HepG2 (cell line): ENCODE measurements at regions not wholly inside any gene's neighbourhood (a gene's known extent, or its start where the extent isn't known, plus 50 kb on each side); places are given as distances from the start of the nearest gene placed in this dataset.

Source experiments
- ATAC-seq: fragments of 200-7000 bp; cut with Tn5 transposase; 3 replicates; pipeline ENCODE4 v1.9.1; 2020; ENCODE audit warnings: mild to moderate bottlenecking, moderate library complexity
- BruUV-seq: library from RNA; stranded (reverse); fragments of 400-500 nt; replicated peaks from 2 replicates; lab custom pipeline; 2021; lab: Mats Ljungman, UMichigan
- CTCF ChIA-PET: fragments of 300-600 bp; formaldehyde crosslinking; extraction: SDS; loops from one replicate; lab custom pipeline; 2021; ENCODE audit warnings: low total read pairs, inconsistent platforms, low intra/inter-chr PET ratio; lab: Yijun Ruan, JAX
- POLR2A ChIA-PET: fragments of 350-600 bp; sonication (Branson Sonifier 250); formaldehyde crosslinking; loops from one replicate; lab custom pipeline; 2020; ENCODE audit warnings: antibody characterized with exemption, inconsistent platforms; lab: Yijun Ruan, JAX
- DNase-seq: peaks from one replicate; pipeline ENCODE4 v3.0.0-alpha.2; 2015; ENCODE audit warnings: low spot score
- FAIRE-seq: peaks from 3 replicates; lab custom pipeline; 2011; peaks lifted over from hg19 to GRCh38; lab: Jason Lieb, UNC
- H2AFZ ChIP-seq: one replicate; pipeline ENCODE4 v1.6.1; 2011; ENCODE audit warnings: low read length, inconsistent platforms
- H3K27ac ChIP-seq: fragments of 300-600 bp; 3 replicates; pipeline ENCODE4 v1.8.0; 2011; ENCODE audit warnings: mixed run types, mild to moderate bottlenecking, mixed read lengths, low read length, inconsistent platforms; ENCODE audit not compliant: insufficient read depth; ENCODE audit errors: extremely low read length
- H3K27me3 ChIP-seq, 2 experiments: fragments of 200-600 bp in 1 of 2; 2 replicates in 1 of 2; 3 replicates in 1 of 2; pipeline versions ENCODE4 v1.6.0 to v1.8.0; 2011; ENCODE audit warnings: low read length in 2 of 2, mild to moderate bottlenecking in 2 of 2, moderate library complexity in 2 of 2, inconsistent platforms in 1 of 2; ENCODE audit not compliant: insufficient read depth in 2 of 2, control insufficient read depth in 1 of 2
- H3K36me3 ChIP-seq, 2 experiments: fragments of 200-600 bp in 1 of 2; replicated peaks in 1 of 2; 2 replicates in 1 of 2; 3 replicates in 1 of 2; pipeline versions ENCODE4 v1.5.1 to v1.8.0; 2011; ENCODE audit warnings: low read length in 2 of 2, inconsistent platforms in 1 of 2; ENCODE audit not compliant: insufficient read depth in 2 of 2, control insufficient read depth in 1 of 2
- H3K4me1 ChIP-seq: 2 replicates; pipeline ENCODE4 v1.5.1; 2012; ENCODE audit warnings: low read length, inconsistent platforms; ENCODE audit not compliant: insufficient read depth
- H3K4me2 ChIP-seq: 2 replicates; pipeline ENCODE4 v1.6.0; 2011; ENCODE audit warnings: low read depth, low read length, inconsistent platforms
- H3K4me3 ChIP-seq, 3 experiments: fragments of 200-600 bp in 1 of 3; sonication (generic), shearing (Covaris generic) in 1 of 3; replicated peaks in 1 of 3; 2 replicates each; pipeline ENCODE4 v1.5.1; 2011 to 2016; ENCODE audit warnings: low read length in 3 of 3, inconsistent platforms in 2 of 3, low read depth in 2 of 3, mild to moderate bottlenecking in 2 of 3, control low read depth in 1 of 3, mixed read lengths in 1 of 3; ENCODE audit not compliant: insufficient read depth in 1 of 3
- H3K79me2 ChIP-seq: one replicate; pipeline ENCODE4 v1.6.1; 2011; ENCODE audit warnings: low read length, inconsistent platforms; ENCODE audit not compliant: insufficient read depth
- H3K9ac ChIP-seq: 2 replicates; pipeline ENCODE4 v1.6.0; 2011; ENCODE audit warnings: mild to moderate bottlenecking, low read depth, low read length, inconsistent platforms; ENCODE audit not compliant: insufficient read depth
- H3K9me3 ChIP-seq: 2 replicates; pipeline ENCODE4 v1.5.1; 2012; ENCODE audit warnings: mild to moderate bottlenecking, low read length
- H4K20me1 ChIP-seq: 2 replicates; pipeline ENCODE4 v1.6.0; 2011; ENCODE audit warnings: inconsistent platforms, mild to moderate bottlenecking, low read length, moderate library complexity; ENCODE audit not compliant: insufficient read depth
- DRAP1 ChIP-seq: IDR thresholded peaks from 2 replicates; pipeline ENCODE4 v1.6.1; 2016; ENCODE audit warnings: missing genetic modification reagents, missing compliant biosample characterization
- KAT7 ChIP-seq: IDR thresholded peaks from 2 replicates; pipeline ENCODE4 v1.6.1; 2018; ENCODE audit warnings: borderline replicate concordance, missing compliant biosample characterization
- KDM5A ChIP-seq: fragments of 200-600 bp; sonication (generic); IDR thresholded peaks from 2 replicates; pipeline ENCODE4 v1.7.0; 2018; ENCODE audit warnings: antibody characterized with exemption, mild to moderate bottlenecking, low read length, borderline replicate concordance
- MXD1 ChIP-seq: sonication (generic); formaldehyde crosslinking; IDR thresholded peaks from 2 replicates; pipeline ENCODE4 v1.4.0; 2020; ENCODE audit warnings: mild to moderate bottlenecking, missing genetic modification reagents
- MYNN ChIP-seq: sonication (generic); formaldehyde crosslinking; IDR thresholded peaks from 2 replicates; pipeline ENCODE4 v1.4.0; 2020; ENCODE audit warnings: mild to moderate bottlenecking, low read depth, missing genetic modification reagents
- PHF21A ChIP-seq: sonication (generic); formaldehyde crosslinking; IDR thresholded peaks from 2 replicates; pipeline ENCODE4 v1.5.0; 2020; ENCODE audit warnings: mild to moderate bottlenecking, missing genetic modification reagents
- RBFOX2 ChIP-seq: fragments of 200-400 bp; formaldehyde crosslinking; IDR thresholded peaks from 2 replicates; pipeline ENCODE4 v1.6.1; 2017; ENCODE audit warnings: low read depth, mild to moderate bottlenecking, low read length
- RNF2 ChIP-seq: fragments of 450-650 bp; conservative IDR thresholded peaks from 2 replicates; pipeline ENCODE4 v1.6.1; 2016; ENCODE audit warnings: low read depth
- STAG1 ChIP-seq: sonication (generic); formaldehyde crosslinking; IDR thresholded peaks from 2 replicates; pipeline ENCODE4 v1.4.0; 2020; ENCODE audit warnings: missing genetic modification reagents
- TAF15 ChIP-seq: fragments of 200-400 bp; formaldehyde crosslinking; IDR thresholded peaks from one replicate; pipeline ENCODE4 v1.6.1; 2018; ENCODE audit warnings: mild to moderate bottlenecking, low read depth, low read length; ENCODE audit not compliant: poor library complexity, severe bottlenecking
- THYN1 ChIP-seq: sonication (generic); formaldehyde crosslinking; IDR thresholded peaks from 2 replicates; pipeline ENCODE4 v1.8.1; 2023; ENCODE audit warnings: low read depth, mild to moderate bottlenecking, moderate library complexity, missing genetic modification reagents, borderline replicate concordance
- ZNF468 ChIP-seq: sonication (generic); formaldehyde crosslinking; IDR thresholded peaks from 2 replicates; pipeline ENCODE4 v1.8.0; 2022; ENCODE audit warnings: mild to moderate bottlenecking, moderate library complexity, missing genetic modification reagents
- ZSCAN21 ChIP-seq: sonication (generic); formaldehyde crosslinking; IDR thresholded peaks from 2 replicates; pipeline ENCODE4 v1.8.0; 2022; ENCODE audit warnings: mild to moderate bottlenecking, missing genetic modification reagents, moderate library complexity, borderline replicate concordance
- in situ Hi-C: cut with HindIII; loops from 2 replicates; pipeline ENCODE4 v1.10.0; 2017; ENCODE audit warnings: low pct_unique_long_range_greater_than_20kb; ENCODE audit not compliant: extremely low pct_ligation_motif_present
- intact Hi-C: fragments of 100-400 bp; cut with micrococcal nuclease; formaldehyde crosslinking; loops from one replicate; pipeline ENCODE4 v1.10.0; 2022; ENCODE audit not compliant: unreplicated experiment

- Histone ChIP-seq H3K9ac (no peak overlapping the region), H4K20me1 (no peaks in the 10 kb centered on the region), H3K4me3 (no peak overlapping the region), H3K36me3 (no peaks in the 10 kb centered on the region), H3K4me2 (no peak overlapping the region), H3K79me2 (no peaks in the 10 kb centered on the region), H3K27me3 (no peaks in the 10 kb centered on the region), H3K4me1 (no peaks in the 10 kb centered on the region), H3K27ac (no peak overlapping the region), H2AFZ (no peak overlapping the region), H3K9me3 (peaks cover 15% of the 10 kb centered on the region; the same call in 1 of the 2 replicates)
- intact Hi-C loops (no loop called here), in situ Hi-C loops (no loop called here)
- FAIRE-seq: no peak
- CTCF ChIA-PET: no interaction called here
- no peak for DNase-seq
- TF ChIP-seq DRAP1 (CRISPR knock-in tag): no peak
- no peak for TF ChIP-seq MXD1
- no peak for TF ChIP-seq THYN1 (CRISPR knock-in tag)
- no peak for TF ChIP-seq RNF2
- TF ChIP-seq ZSCAN21: no peak
- no peak for TF ChIP-seq STAG1 (CRISPR knock-in tag)
- no peak for TF ChIP-seq TAF15
- TF ChIP-seq ZNF468: no peak
- no peak for TF ChIP-seq KAT7 (CRISPR knock-in tag)
- no peak for TF ChIP-seq RBFOX2
- TF ChIP-seq MYNN (CRISPR knock-in tag): no peak
- no peak for TF ChIP-seq KDM5A
- TF ChIP-seq PHF21A: no peak
- no TSS peak for BruUV-seq
- no peak for ATAC-seq
- POLR2A ChIA-PET: no interaction called here
Observed at GRCh38 chr13:109287553-109287952, 498.8 kb downstream of the IRS2 start.
